ENCODE measurements at regions not wholly inside any gene's neighbourhood (a gene's known extent, or its start where the extent isn't known, plus 50 kb on each side); places are given as distances from the start of the nearest gene placed in this dataset.

GRCh38 chr5:51039424-51040329, 343.6 kb upstream of the ISL1 start:
- Mint-ChIP-seq H3K36me3 (ENCODE audit: insufficient read depth in 1 of 3, low read depth in 3 of 3) (no peaks in the 10 kb centered on the region; a peak in 1 of 7 replicates), H3K4me3 (no peak overlapping the region), H3K9me3 (no peaks in the 10 kb centered on the region), H3K27ac (no peak overlapping the region), H3K27me3 (ENCODE audit: low read depth) (no peaks in the 10 kb centered on the region), H3K4me1 (peaks cover 7 to 13% of the 10 kb centered on the region in 2 experiments; a peak in 3 of 4 replicates)
- TF ChIP-seq CTCF (conservative IDR thresholded peaks at IDR 0.05): no peak
- Histone ChIP-seq H3K27me3 (ENCODE audit: insufficient read depth, low read length) (no peaks in the 10 kb centered on the region), H3K4ac (ENCODE audit: low read depth, low read length) (no peak overlapping the region), H2BK12ac (ENCODE audit: insufficient read length, low read depth, low read length) (no peak overlapping the region), H2BK20ac (ENCODE audit: low read depth, low read length, poor library complexity, severe bottlenecking) (no peak overlapping the region), H2BK120ac (ENCODE audit: low read depth, low read length, poor library complexity, severe bottlenecking) (no peak overlapping the region), H3K4me1 (ENCODE audit: insufficient read depth, low read length) (no peaks in the 10 kb centered on the region), H3K56ac (ENCODE audit: insufficient read length, low read depth, low read length) (no peak overlapping the region), H2BK15ac (ENCODE audit: low read depth, low read length) (no peak overlapping the region), H4K8ac (replicated peaks; ENCODE audit: insufficient read length, low read depth, low read length) (no peak overlapping the region), H3K14ac (ENCODE audit: insufficient read depth, low read length) (no peak overlapping the region), H4K91ac (ENCODE audit: insufficient read length, low read depth, low read length) (no peak overlapping the region), H3K79me2 (ENCODE audit: insufficient read depth, low read length) (no peaks in the 10 kb centered on the region), H2AFZ (ENCODE audit: low read length) (no peak overlapping the region), H4K20me1 (ENCODE audit: control insufficient read depth, insufficient read depth, insufficient read length) (no peaks in the 10 kb centered on the region), H2AK5ac (ENCODE audit: insufficient read length, low read length) (no peak overlapping the region), H3K79me1 (ENCODE audit: insufficient read depth, low read depth, low read length, poor library complexity, severe bottlenecking) (no peaks in the 10 kb centered on the region), H3K9ac (ENCODE audit: extremely low read depth, insufficient read length, low read length) (no peak overlapping the region), H3K23ac (ENCODE audit: insufficient read length, low read depth, low read length) (no peak overlapping the region), H3K23me2 (ENCODE audit: insufficient read length, low read depth, low read length, poor library complexity, severe bottlenecking) (no peaks in the 10 kb centered on the region), H4K5ac (ENCODE audit: insufficient read length, low read depth, low read length) (no peak overlapping the region), H2BK5ac (ENCODE audit: insufficient read length, low read length) (no peak overlapping the region), H3K18ac (ENCODE audit: insufficient read length, low read depth, low read length) (no peak overlapping the region), H3K9me3 (ENCODE audit: control insufficient read depth, low read depth, low read length) (no peaks in the 10 kb centered on the region), H3K27ac (ENCODE audit: insufficient read length, low read depth, low read length) (no peak overlapping the region), H3T11ph (ENCODE audit: low read length) (no peak overlapping the region), H3K4me2 (ENCODE audit: insufficient read depth, insufficient read length, low read length) (no peak overlapping the region)
- WGBS (ENCODE audit: extremely low coverage, insufficient read length, low lambda C conversion rate): no CpG with 5 or more reads among the region's 6 CpGs
- DNase-seq: no peak
